Glutamatergic neuron (in vitro differentiated cells): ENCODE measurements at regions not wholly inside any gene's neighbourhood (a gene's known extent, or its start where the extent isn't known, plus 50 kb on each side); places are given as distances from the start of the nearest gene placed in this dataset.

Experiments
- DNase-seq: peaks from one replicate; pipeline ENCODE4 v3.0.0; 2022
- H3K27ac Mint-ChIP-seq: one replicate; pipeline ENCODE4 v1.8.0; 2020; ENCODE audit warnings: mild to moderate bottlenecking, mixed read lengths, inconsistent platforms; ENCODE audit not compliant: unreplicated experiment
- H3K27me3 Mint-ChIP-seq: one replicate; pipeline ENCODE4 v1.8.0; 2020; ENCODE audit warnings: mild to moderate bottlenecking, moderate library complexity, mixed read lengths, inconsistent platforms; ENCODE audit not compliant: unreplicated experiment
- H3K36me3 Mint-ChIP-seq: one replicate; pipeline ENCODE4 v1.8.0; 2020; ENCODE audit warnings: mild to moderate bottlenecking, mixed read lengths, inconsistent platforms; ENCODE audit not compliant: unreplicated experiment
- H3K4me1 Mint-ChIP-seq: one replicate; pipeline ENCODE4 v1.8.0; 2020; ENCODE audit warnings: mild to moderate bottlenecking, low read depth, mixed read lengths, inconsistent platforms; ENCODE audit not compliant: unreplicated experiment
- H3K4me3 Mint-ChIP-seq: one replicate; pipeline ENCODE4 v1.8.0; 2020; ENCODE audit warnings: mild to moderate bottlenecking, mixed read lengths, inconsistent platforms; ENCODE audit not compliant: unreplicated experiment
- H3K9me3 Mint-ChIP-seq: one replicate; pipeline ENCODE4 v1.8.0; 2020; ENCODE audit warnings: mild to moderate bottlenecking, moderate library complexity, mixed read lengths, inconsistent platforms; ENCODE audit not compliant: unreplicated experiment
- CTCF ChIP-seq: fragments of 200-600 bp; sonication (generic); IDR thresholded peaks from one replicate; pipeline ENCODE4 v1.5.0; 2021; ENCODE audit not compliant: partially characterized antibody, unreplicated experiment

- no peak overlapping the region for H3K4me3 Mint-ChIP-seq
- peaks cover 8% of the 10 kb centered on the region for H3K27me3 Mint-ChIP-seq
- no peaks in the 10 kb centered on the region for H3K4me1 Mint-ChIP-seq
- no peak for DNase-seq
- TF ChIP-seq CTCF, result no peak
- no peaks in the 10 kb centered on the region for H3K36me3 Mint-ChIP-seq
- H3K9me3 Mint-ChIP-seq, result peaks cover 2% of the 10 kb centered on the region
- no peak overlapping the region for H3K27ac Mint-ChIP-seq
Measured at GRCh38 chr12:127790376-127790775, 476.6 kb upstream of the TMEM132C start.

GRCh38 chr12:127791217-127791616 lies 475.8 kb upstream of the TMEM132C start:
- Mint-ChIP-seq H3K27me3 (peaks cover 3% of the 10 kb centered on the region), H3K9me3 (peaks cover 2% of the 10 kb centered on the region), H3K4me1 (no peaks in the 10 kb centered on the region), H3K4me3 (no peak overlapping the region), H3K36me3 (no peaks in the 10 kb centered on the region), H3K27ac (no peak overlapping the region)
- no peak for TF ChIP-seq CTCF
- DNase-seq, result no peak

GRCh38 chr12:127797918-127798317 lies 469.1 kb upstream of the TMEM132C start:
- no peaks in the 10 kb centered on the region for H3K4me1 Mint-ChIP-seq
- no peak overlapping the region for H3K27ac Mint-ChIP-seq
- H3K27me3 Mint-ChIP-seq, result no peaks in the 10 kb centered on the region
- no peaks in the 10 kb centered on the region for H3K36me3 Mint-ChIP-seq
- no peak for TF ChIP-seq CTCF
- DNase-seq, result no peak
- peaks cover 4% of the 10 kb centered on the region for H3K9me3 Mint-ChIP-seq
- H3K4me3 Mint-ChIP-seq, result no peak overlapping the region

GRCh38 chr12:127802271-127802670 lies 464.7 kb upstream of the TMEM132C start:
- Mint-ChIP-seq H3K27ac (no peak overlapping the region), H3K27me3 (no peaks in the 10 kb centered on the region), H3K4me1 (peaks cover 5% of the 10 kb centered on the region), H3K4me3 (no peak overlapping the region), H3K9me3 (peaks cover 8% of the 10 kb centered on the region), H3K36me3 (no peaks in the 10 kb centered on the region)
- no peak for TF ChIP-seq CTCF
- no peak for DNase-seq

- H3K9me3 Mint-ChIP-seq, result peaks cover 12% of the 10 kb centered on the region
- DNase-seq, result no peak
- no peak for TF ChIP-seq CTCF
- no peaks in the 10 kb centered on the region for H3K27me3 Mint-ChIP-seq
- H3K4me3 Mint-ChIP-seq, result no peak overlapping the region
- H3K4me1 Mint-ChIP-seq, result peaks cover 5% of the 10 kb centered on the region
- no peak overlapping the region for H3K27ac Mint-ChIP-seq
- H3K36me3 Mint-ChIP-seq, result no peaks in the 10 kb centered on the region
Measured at GRCh38 chr12:127803545-127803944, 463.4 kb upstream of the TMEM132C start.
